NCI-H2227 (cell line): ENCODE measurements at regions not wholly inside any gene's neighbourhood (a gene's known extent, or its start where the extent isn't known, plus 50 kb on each side); places are given as distances from the start of the nearest gene placed in this dataset.

Experiments used
- DNase-seq: peaks from one replicate; lab custom pipeline; 2025; ENCODE audit not compliant: unreplicated experiment; lab: John Stamatoyannopoulos, UW

GRCh38 chr4:18540349-18540748 is 518.8 kb upstream of the LCORL start:
- DNase-seq = no peak

DNA sequence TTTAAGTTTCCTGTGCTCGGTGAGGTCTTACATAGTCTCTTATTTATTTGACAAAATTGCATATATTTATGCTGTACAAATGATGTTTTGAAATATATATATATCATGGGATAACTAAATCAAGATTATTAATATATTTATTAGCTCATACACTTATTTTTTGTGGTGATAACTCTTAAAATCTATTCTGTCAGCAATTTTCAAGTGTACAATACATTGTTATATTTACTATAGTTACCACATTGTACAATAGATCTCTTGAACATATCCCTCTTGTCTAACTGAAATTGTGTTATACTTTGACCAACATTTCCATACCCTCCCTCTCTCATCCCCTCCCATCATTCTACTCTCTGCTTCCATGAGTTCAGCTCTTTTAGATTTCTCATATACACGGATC is 516.6 kb upstream of the LCORL start:
- DNase-seq = no peak

DNA sequence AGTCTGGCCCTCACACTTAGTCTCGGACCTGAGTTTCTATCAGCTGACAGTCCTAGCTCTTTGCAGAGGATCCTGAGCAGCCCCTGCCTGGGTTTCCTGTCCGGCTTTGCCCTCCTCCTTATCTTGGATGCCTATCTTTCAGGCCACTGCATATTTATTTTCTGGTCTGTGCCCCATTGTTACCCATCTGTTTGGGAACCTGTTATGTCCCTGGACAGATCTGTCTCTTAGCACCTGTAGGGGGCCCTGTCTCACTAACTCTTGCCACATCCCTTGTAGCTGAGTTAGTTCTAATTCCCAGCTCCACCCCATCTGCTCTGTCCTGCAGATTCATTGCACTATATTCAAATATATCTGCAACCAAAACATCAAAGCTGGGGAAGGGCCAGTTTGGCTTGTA is 514.9 kb upstream of the LCORL start:
- DNase-seq = no peak

GRCh38 chr4:18535948-18536347 is 514.4 kb upstream of the LCORL start:
- DNase-seq = no peak

- DNase-seq = no peak
Measured at GRCh38 chr4:18533262-18533775, 511.8 kb upstream of the LCORL start.

DNA sequence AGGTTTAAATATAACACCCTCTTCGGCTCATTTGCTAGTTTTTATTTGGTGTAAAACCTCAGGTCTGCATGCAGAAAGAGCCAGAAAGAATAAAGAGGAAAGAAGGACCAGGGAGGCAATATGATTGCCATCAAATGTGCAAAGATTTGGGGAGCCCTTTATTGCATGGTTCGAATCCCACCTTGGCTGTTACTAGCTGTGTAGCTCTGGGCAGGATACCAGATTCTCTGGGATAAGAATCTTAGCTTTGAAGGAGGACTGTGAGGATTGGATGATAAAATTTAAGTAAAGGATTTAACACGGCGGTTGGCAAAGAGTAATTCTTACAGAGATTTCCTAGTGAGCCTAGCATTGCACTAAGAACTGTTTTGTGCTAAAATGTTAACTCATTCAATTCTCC is 510.2 kb upstream of the LCORL start:
- DNase-seq = no peak

GRCh38 chr4:18529482-18529881 is 507.9 kb upstream of the LCORL start:
- no peak for DNase-seq

- DNase-seq = no peak
Measured at GRCh38 chr4:18524667-18525066, 503.1 kb upstream of the LCORL start.

DNA sequence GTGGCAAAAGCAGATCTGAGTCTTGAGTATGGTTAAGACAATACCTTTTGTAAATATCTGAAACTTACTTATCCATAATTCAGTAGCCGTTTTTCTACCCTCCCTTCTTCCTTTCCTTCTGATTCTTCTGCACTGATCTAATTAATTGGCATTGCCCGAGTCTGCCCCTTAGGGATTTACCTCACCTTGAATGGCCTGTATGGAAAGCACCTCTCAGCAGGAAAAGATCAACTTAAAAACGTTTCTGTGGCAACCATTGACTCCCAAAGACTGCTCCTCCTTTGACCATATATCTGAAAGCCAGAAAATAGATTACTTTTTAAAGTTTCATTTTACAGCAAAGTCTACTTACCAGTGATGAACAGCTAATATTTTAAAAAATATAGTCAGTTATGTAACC is 496.5 kb upstream of the LCORL start:
- no peak for DNase-seq

GRCh38 chr4:18513861-18514260 is 492.3 kb upstream of the LCORL start:
- DNase-seq = no peak

DNA sequence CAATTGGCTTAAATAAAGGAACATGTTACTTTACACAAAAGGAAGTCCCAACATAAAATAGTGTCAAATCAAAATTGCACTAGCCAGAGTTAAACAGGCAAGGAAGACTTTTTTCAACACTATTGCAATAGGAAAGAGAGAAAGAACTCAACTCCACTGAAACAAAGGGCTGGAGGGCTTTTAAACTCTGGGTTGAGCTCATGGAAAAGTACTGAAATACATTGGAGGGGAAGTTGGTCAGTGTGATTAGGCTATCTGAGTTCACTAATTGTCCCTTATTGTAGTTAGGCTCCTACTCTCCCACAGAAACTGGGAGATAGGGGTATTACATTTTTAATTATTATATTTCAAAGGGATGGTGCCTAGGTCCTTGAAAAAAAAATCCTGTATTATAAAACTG is 491.2 kb upstream of the LCORL start:
- DNase-seq = no peak

DNA sequence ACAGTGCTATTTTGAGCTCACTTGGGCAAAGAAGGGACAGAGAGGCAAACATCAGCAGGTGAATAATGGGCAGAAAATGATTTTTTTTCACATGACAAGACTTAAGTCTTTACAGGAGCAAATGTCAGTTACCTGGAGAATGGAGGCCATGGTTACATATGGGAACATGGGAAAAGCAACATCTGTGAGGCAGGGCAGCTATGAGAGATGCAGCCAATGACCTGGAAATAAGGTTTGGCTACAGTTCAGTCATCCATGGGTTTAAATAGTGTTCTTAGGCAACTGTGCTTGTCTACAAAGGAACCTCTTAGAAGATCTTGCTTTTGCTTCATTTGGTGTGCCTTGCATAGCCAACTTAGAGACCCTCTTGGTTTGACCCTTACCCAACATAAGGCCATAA is 490.2 kb upstream of the LCORL start:
- no peak for DNase-seq

GRCh38 chr4:18508786-18509185 is 487.2 kb upstream of the LCORL start:
- no peak for DNase-seq

GRCh38 chr4:18480928-18481327 is 459.4 kb upstream of the LCORL start:
- DNase-seq = no peak

DNA sequence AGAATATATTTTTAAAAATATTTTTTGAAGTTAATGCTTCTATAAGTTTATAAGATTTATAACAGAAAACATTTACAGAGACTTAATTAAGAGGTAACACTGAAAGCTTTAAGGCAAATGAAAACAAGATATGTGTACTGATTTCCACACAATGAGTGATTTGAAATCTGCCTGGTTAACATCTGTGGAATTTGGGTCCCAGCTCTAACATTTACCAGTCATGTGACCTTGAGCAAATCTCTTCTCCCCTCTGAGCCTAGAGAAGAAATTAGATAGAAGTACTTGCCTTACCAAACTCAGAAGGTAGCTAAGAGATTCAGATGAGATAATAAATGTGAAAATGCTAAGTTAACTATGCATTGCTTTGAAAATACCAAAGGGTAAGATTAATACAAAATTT is 458.8 kb upstream of the LCORL start:
- no peak for DNase-seq

- no peak for DNase-seq
Measured at GRCh38 chr4:18479825-18480224, 458.3 kb upstream of the LCORL start.

DNA sequence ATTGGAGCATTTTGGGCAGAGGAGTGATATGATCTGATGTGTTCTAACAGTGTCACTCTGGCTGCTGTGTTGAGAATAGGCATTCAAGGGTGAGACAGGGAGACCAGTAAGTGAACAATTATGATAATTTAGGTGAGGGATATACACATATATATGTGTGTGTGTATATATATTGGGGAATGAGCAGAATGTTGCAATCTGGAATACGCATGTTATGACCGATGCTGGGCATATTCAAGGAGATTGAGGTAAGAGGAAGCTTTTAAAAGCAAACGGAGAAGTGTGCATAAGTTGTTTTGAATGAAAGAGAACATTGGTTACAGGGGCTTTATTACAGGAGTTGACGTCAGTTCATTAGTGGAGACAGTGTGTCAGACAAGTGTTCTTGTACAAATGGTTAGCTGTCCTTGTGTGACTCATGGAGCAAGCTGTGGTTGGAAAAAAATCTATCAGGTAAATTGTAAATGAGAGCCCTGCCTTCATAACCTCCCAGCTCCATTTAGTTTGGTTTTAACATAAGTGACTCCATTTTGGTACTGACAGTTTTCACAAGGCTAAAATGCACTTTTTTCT is 442.5 kb upstream of the LCORL start:
- no peak for DNase-seq

DNA sequence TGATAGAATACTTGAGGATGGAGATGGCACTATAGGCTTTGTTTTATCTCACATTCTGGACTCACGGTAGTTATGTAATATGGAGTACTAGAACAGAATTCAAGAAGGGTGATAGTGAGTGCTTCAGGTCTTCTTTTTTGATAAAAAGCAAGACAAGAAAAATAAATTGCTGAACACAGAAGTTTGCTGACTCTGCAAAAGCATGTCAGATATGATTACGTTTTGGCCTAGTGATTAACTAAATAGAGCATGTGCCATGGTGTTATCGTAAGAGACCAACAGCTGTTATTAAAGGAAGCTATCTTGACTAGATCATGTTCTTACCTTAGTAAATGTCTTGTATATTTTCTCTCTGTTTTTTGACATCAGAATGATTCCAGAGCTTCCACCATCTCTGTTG is 436.9 kb upstream of the LCORL start:
- DNase-seq = no peak

- DNase-seq = no peak
Measured at GRCh38 chr4:18454349-18454748, 432.8 kb upstream of the LCORL start.

- DNase-seq = no peak
Measured at GRCh38 chr4:18445110-18445509, 423.6 kb upstream of the LCORL start.

DNA sequence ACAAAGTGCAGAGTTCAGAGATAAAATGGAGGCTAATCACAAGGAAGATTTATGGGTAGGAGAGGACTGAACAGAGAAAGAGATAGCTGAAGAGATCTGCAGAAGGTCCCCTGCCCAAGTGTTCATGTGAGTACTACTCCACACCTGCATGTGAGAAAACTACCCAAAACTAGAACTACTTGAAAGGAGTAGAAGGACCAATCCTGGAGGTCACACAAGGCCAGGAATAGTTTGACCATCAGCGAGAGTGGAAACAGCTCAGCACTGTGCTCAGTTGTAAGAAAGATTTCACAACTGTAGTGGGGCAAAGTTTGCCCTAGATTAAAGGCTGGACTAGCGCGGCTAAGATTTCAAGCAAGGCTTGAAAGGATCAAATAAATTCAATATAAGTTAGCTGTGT is 422.7 kb upstream of the LCORL start:
- no peak for DNase-seq

DNA sequence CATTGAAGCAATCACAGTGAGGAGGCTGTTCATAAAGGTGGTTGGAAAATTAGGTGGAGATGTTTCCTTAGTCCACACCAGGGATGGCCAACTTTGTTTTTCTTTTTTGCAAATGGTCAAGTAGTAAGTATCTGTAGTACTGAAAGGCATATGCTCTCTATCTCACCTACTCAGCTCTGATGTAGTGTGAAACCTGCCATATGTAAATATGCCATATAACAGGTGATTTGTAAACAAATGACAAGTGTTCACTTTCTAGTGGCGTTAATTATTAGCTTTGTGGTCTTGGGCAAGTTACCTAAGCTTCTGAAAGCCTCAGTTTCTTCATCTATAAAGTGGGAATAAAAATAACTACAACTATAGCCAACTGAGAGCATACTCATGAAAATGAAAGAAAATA is 421.4 kb upstream of the LCORL start:
- DNase-seq = no peak

DNA sequence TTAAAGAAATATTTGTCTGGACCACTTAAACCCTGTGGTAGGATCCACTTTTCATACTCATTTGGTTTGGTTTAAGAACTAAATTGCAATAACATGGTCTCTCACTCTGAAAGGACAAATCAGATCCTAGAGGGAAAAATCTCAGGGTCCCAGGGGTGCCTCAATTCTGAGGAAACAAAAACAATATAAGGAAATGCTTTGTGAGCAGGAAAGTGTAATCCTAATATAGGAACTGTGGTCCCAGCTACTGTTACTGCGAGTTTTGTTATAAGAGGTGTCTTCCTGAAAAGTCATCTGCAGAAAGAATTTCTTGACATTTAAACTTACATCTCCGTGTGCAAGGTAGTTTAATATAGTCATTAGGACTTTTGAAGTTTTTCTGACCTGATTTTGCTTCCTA is 420.1 kb upstream of the LCORL start:
- no peak for DNase-seq

- DNase-seq = no peak
Measured at GRCh38 chr4:18441203-18441590, 419.6 kb upstream of the LCORL start.
